ENCODE measurements at regions not wholly inside any gene's neighbourhood (a gene's known extent, or its start where the extent isn't known, plus 50 kb on each side); places are given as distances from the start of the nearest gene placed in this dataset.

DNA sequence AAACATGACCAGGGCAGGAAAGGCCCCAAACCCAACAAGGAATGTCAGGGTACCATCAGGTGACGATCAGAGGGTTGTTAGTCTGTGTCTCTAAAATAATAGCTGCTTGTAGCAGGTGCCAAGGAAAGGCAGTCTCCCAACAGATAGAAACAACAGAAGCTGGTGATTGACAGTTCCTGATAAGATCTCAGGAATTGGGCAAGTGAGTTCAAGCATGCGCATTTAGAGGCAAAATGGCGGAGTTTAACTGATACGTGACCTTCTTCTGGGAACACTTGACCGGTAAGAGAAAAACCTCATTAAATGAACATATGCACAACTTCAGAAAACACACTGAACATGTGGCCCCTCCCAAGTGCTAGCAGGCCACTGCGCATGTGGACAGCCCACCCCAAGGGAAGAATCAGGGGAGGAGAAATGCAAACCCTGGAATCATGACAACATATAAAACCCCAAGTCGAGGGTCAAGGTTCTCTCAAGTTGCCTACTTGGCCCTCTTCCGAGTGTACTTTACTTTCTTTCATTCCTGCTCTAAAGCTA lies 664.9 kb downstream of the KCNJ3 start:
- TF ChIP-seq, protein P1, sequence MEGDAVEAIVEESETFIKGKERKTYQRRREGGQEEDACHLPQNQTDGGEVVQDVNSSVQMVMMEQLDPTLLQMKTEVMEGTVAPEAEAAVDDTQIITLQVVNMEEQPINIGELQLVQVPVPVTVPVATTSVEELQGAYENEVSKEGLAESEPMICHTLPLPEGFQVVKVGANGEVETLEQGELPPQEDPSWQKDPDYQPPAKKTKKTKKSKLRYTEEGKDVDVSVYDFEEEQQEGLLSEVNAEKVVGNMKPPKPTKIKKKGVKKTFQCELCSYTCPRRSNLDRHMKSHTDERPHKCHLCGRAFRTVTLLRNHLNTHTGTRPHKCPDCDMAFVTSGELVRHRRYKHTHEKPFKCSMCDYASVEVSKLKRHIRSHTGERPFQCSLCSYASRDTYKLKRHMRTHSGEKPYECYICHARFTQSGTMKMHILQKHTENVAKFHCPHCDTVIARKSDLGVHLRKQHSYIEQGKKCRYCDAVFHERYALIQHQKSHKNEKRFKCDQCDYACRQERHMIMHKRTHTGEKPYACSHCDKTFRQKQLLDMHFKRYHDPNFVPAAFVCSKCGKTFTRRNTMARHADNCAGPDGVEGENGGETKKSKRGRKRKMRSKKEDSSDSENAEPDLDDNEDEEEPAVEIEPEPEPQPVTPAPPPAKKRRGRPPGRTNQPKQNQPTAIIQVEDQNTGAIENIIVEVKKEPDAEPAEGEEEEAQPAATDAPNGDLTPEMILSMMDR (conservative IDR thresholded peaks at IDR 0.05; ENCODE audit: low read length), result no peak
- no peak for TF ChIP-seq EZH2phosphoT487 (IDR thresholded peaks at IDR 0.05; ENCODE audit: borderline replicate concordance, low read depth, low read length)
